ENCODE measurements at regions not wholly inside any gene's neighbourhood (a gene's known extent, or its start where the extent isn't known, plus 50 kb on each side); places are given as distances from the start of the nearest gene placed in this dataset.

- no peak for DNase-seq (ENCODE audit: low spot score)
Measured at GRCh38 chr1:59022799-59023198, 239.0 kb upstream of the JUN start.

DNA sequence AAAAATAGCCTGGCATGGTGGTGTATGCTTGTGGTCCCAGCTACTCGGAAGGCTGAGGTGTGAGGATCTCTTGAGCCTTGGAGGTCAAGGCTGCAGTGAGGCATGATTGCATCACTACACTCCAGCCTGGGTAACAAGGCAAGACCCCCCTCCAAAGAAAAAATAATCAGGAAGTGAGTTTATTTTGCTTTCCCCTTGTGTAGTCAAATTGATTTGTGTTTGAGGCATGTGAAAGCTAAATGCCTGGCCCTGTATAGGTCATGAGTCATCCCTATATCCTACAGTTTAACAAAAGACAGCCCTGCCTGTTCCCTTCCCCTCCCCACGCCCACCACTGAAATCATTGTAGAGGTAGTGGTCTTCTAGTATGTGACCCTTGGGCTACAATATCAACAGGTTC lies 241.4 kb upstream of the JUN start:
- DNase-seq (ENCODE audit: low spot score), result no peak

- DNase-seq (ENCODE audit: low spot score), result no peak
Measured at GRCh38 chr1:59025898-59026426, 242.1 kb upstream of the JUN start.

DNA sequence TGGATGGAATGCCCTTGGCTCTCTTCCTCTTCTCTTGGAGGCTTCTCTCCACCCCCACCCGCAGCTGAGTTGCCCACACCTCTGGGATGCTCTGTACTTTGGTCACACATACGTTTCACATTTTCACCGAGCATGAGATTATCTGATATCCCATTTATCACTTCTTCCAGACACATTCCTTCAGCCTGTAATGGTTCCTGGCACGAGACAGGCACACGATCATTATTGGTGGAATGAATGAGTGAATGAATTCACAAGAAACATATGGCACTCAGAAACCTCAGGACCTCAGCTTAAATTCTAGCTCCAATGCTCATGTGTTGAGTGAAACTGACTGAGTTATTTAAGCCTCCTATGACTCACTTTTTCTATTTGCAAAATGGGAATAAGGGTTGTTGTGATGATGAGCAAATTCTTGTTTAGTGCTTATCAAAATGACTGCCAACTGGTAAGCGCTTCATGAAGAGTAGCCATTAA lies 242.7 kb upstream of the JUN start:
- peak; percentile 27 for DNase-seq (ENCODE audit: low spot score)

- DNase-seq (ENCODE audit: low spot score), result no peak
Measured at GRCh38 chr1:59027177-59027576, 243.3 kb upstream of the JUN start.

DNA sequence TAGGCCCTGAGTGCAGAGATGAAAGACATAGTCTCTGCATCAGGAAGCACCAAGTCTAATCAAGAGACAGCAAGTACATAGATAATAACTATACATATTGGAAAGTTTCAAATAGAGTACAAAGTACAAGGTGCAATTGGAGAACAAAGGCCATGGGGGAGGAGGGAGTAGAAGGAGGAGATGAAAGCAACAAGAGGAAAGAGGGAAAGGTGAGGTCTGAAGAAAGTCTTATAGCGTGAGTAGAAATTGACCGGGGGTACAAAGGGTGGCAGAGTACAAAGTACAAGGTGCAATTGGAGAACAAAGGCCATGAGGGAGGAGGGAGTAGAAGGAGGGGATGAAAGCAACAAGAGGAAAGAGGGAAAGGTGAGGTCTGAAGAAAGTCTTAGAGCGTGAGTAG lies 244.2 kb upstream of the JUN start:
- DNase-seq (ENCODE audit: low spot score), result peak; percentile 60

GRCh38 chr1:59029411-59030167 lies 245.7 kb upstream of the JUN start:
- no peak for DNase-seq (ENCODE audit: low spot score)

DNA sequence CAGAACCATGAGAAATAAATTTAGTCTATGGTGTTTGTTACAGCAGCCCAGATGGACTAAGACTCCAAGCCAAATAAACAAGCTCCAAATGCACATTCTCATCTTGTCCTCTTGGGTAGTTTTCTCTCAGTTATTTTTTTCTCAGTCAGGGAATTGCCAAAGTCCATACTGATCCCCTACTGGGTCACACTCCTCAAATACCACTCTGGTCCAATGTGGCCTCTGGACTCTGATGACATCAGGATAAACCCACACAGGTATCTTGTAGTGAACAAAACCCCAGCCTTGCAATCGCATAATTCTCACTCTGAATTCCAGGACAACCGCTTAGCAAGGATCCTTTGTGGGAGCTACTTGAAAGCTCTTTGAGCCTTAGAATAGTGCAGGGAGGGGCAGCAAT lies 248.4 kb upstream of the JUN start:
- DNase-seq (ENCODE audit: low spot score), result no peak

- no peak for DNase-seq (ENCODE audit: low spot score)
Measured at GRCh38 chr1:59033761-59034160, 249.9 kb upstream of the JUN start.

DNA sequence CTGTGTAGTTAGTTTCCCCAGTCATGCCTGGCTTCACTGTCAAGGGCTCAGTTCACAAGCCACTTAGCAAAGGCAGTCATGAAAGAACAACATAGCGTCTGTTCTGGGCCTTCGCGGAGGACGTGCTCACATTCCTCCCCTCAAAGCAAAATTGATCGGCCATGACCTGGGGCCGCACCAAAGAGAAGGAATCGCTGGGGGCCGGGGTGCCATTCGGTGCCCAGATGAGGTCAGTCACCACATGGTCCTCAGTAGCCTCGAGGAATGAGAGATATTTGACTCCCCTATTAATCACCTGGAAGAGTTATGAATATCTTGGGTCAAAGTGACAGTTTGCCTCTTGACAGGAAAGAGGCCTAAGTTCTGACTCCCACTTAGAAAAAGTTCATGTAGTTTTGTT lies 251.1 kb upstream of the JUN start:
- no peak for DNase-seq (ENCODE audit: low spot score)

- no peak for DNase-seq (ENCODE audit: low spot score)
Measured at GRCh38 chr1:59039551-59039950, 255.7 kb upstream of the JUN start.

DNA sequence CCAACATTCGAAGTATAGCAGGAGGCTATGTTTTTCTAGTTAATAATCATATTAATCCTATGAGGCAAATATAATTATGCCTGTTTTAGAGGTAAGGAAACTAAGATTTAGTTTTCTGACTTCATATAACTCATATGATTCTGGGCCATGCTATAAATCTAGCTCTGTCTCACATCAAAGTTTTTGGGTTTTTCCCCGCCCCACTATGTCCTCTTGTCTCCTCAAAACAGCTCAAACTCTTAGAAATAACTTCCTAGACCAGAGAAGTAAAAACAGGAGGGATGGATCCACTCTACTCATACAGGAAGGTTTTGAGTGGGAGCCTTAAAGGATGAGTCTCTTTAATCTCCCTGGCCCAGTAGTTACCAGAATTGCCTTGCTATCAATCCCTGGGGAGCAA lies 256.4 kb upstream of the FGGY start:
- no peak for DNase-seq (ENCODE audit: low spot score)

- no peak for DNase-seq (ENCODE audit: low spot score)
Measured at GRCh38 chr1:59041646-59042277, 255.1 kb upstream of the FGGY start.

- DNase-seq (ENCODE audit: low spot score), result peak; percentile 87
Measured at GRCh38 chr1:59043796-59044195, 253.1 kb upstream of the FGGY start.

DNA sequence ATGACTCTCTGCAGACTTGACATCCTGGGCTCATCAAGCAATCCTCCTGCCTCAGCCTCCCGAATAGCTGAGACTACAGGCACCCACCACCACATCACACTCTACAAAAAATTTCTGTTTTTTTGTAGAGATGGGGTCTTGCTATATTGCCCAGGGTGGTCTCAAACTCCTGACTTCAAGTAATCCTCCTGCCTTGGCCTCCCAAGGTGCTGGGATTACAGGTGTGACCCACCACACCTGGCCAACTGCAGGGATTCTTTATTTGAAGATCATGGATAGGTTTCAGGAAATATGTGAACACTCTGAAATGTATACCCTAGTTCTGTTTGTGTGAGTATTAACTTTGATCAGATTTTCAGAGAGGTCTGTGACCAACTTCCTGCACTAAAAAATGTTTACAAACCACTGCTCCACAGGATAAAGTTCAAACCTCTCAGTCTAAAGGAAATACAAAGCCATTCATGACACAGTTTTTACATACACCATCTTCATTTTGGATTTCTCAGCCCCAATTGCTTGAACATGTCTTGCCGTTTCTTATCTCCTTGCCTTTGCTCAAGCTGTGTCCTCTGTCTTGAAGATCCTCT lies 252.3 kb upstream of the FGGY start:
- no peak for DNase-seq (ENCODE audit: low spot score)

DNA sequence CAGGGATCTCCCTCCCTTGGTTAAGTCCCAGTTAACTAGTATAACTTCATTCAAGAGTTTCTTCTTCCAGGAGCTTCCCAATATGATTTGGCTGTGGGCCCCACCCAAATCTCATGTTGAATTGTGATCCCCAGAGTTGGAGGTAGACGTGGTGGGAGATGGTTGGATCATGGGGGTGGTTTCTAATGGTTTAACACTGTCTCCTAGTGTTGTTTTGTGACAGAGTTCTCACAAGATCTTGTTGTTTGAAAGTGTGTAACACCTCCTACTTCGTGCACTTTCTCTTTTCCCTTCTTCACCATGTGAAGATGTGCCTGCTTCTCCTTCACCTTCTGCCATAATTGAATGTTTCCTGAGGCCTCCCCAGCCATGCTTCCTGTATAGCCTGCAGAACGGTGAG lies 251.8 kb upstream of the FGGY start:
- no peak for DNase-seq (ENCODE audit: low spot score)

DNA sequence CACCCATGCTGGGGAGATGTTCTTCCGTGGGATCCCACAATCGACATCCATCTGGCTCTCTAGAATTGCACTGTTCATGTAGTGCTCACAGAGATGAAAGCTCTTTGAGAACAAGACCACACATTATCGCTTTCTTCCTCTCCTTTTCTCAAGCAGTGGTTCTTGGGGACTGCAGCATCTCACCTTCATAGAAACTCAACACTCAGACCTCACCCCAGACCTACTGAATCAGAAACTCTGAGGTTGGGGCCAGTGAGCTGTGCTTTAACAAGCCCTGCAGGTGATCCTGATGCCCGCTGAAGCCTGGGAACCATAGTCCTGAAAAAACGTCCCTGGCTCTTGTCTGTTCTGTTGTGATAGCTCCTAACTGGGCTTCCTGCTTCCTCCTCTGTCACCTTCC lies 251.3 kb upstream of the FGGY start:
- no peak for DNase-seq (ENCODE audit: low spot score)

DNA sequence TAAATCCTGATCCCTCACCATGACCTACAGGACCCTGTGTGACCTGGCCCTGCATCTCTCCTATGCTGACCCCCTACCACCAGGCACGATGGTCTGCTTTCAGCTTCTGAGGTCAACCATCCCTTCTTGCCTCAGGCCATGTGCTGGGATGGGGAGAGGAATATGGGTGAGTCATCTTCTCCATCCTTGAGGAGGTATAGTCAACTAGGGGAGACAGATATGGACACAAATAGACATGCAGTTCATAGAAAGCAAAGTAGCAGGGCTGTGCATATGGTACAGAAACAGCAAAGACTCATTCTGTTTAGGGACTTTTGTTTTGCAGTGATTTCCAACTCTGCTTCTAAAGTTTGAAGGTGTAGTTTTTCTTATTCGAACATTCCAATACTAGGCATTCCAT lies 250.8 kb upstream of the FGGY start:
- DNase-seq (ENCODE audit: low spot score), result no peak

- no peak for DNase-seq (ENCODE audit: low spot score)
Measured at GRCh38 chr1:59046730-59047157, 250.2 kb upstream of the FGGY start.

- no peak for DNase-seq (ENCODE audit: low spot score)
Measured at GRCh38 chr1:59051007-59051406, 245.9 kb upstream of the FGGY start.

DNA sequence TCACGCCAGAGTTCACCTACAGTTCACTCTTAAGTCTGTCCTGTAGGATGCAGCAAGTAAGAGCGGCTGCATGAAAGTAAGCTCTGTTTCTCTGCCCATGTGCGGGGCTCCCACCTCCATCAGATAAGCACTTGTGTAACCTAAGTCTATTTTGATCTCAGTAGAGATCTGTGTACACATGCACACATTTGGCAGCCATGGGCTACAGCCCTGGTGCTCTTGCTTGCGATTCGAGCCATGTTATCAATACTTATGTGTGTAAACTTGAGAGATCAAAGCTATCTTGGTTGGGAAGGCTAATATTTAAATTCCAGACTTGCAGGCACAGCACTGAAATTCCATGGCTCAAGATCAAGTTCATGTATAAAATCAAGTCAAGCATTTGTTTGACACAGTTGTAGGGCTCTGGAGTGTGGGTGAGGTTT lies 244.7 kb upstream of the FGGY start:
- no peak for DNase-seq (ENCODE audit: low spot score)

DNA sequence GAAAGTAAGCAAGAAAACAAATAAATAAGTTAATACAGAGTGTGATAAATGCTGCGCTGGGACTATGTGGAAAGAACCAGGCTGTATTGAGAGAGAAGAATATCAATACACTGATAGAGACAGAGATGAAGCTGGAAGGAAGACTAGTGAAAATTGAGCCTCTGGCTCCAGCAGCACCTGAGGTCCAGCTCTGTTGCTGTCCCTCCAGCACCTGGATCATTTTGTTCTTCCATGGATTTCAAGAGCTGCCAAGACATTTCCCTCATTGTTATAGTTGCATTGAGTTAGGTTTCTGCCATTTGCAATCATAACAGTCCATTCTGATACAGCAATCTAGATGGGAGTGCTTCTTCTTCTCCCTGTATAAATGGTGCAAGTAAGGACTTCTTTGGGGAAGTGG lies 242.7 kb upstream of the FGGY start:
- DNase-seq (ENCODE audit: low spot score), result no peak

Measured in mucosa of gallbladder (tissue), 1 donor.